ENCODE measurements at regions not wholly inside any gene's neighbourhood (a gene's known extent, or its start where the extent isn't known, plus 50 kb on each side); places are given as distances from the start of the nearest gene placed in this dataset.

DNA sequence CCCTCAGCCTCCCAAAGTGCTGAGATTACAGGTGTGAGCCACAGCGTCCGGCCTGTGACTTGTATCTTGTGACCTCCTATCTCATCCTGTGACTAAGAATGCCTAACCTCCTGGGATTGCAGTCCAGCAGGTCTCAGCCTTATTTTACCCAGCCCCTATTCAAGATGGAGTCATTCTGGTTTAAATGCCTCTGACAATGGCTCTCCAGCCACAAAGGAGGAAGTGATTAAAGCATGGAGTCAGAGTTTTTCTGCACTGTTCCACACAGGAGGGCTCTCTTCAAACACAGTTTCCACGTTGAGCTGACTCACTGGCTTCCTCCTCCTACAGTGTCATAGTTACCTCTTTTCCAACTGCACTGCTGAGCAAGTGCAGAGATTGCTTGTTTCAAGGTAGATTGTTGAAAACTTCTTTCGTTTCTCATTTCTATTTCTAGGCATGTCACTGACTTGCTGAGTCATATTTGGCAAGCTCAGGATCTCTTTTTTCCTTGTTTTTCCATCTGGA, 383.8 kb downstream of the PCNX1 start:
- no peak for DNase-seq

DNA sequence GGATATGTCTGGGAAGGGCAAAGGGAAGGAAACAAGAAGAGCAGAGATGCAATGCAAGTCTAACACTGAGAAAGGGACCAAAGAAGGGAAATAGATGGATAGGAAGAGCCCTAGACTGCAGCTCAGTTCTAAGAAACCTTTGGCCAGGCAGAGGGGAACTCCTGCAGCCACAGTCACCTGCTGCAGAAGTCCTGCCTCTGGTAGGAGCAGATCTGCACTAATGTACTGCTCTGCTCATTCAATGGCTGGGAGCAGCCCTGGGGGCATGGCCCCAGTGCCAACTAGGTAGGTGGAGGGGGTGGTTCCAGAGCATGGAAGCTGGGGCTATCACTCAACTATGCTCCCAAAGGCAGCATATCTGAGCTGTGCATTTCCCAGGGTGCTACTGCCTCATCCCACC, 388.9 kb downstream of the PCNX1 start:
- no peak for DNase-seq

DNA sequence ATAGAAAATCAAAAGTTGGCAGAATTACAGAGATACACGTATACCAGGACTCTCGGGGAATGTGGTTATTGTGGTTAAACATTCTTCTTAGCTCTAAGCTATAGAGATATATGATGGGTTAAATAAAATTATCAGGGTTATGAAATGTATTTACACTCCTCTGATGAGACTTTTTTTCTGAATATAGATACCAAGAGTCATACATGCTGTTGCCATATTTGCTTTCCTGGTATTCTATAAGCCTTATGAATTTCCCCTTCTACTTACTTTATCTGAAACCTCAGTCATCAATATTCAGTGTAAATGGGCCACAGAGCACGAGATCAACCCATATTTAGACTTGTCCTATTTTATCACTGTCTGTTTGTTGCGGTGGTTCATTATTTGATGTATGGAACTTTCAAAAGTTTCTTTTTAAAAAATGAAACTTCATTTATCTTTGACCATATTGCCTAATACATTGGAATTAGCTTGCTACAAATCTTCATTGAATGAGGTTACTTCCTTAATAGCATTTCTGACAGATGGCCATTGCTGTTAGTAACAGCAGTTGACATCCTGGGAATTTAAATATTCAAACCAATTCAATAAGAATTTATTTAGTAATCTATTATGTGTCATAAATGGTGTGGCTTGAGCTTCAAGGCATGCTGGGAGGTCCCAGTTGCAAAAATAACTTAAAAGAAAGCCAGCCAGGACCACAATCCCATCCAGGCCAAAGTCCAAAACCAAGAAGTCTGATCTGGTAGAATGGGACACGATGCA, 393.5 kb downstream of the PCNX1 start:
- DNase-seq, result no peak

DNA sequence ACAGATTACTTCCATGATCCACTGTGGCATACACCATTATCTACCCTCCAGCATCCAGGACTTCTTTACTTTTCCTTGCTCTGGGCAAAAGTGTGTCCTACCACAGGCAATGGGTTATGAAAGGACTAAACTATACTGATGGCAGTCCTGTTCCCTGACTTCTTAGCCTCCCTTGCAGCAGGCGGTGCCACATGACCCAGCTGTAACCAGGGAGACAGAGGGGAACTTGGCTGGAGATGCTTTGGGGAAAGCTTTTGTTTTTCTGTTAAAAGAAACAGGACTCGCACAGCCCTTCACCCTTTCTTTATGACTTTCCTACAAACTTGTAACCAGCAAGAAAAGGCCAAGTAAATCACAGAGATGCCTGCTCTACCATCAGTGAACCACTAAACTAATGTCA, 394.4 kb downstream of the PCNX1 start:
- no peak for DNase-seq

DNA sequence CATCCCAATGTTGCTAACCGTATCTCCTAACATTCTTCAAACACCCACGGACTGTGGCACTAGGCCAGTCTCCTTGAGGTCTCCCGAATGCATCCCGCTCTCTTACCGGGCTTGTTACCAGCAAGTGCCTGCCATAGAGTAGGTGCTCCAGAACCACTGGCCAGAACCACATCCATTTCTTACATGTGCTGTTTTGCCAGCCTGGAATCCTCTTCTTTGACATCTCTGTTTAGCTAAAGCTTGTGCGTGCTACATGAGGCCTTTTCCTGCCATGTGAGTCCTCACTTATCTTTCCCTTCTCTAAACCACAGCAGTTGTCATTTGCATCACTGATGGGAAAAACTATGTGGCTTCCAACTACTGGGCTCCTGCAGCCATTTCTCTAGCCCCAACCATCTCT, 397.4 kb downstream of the PCNX1 start:
- no peak for DNase-seq

DNA sequence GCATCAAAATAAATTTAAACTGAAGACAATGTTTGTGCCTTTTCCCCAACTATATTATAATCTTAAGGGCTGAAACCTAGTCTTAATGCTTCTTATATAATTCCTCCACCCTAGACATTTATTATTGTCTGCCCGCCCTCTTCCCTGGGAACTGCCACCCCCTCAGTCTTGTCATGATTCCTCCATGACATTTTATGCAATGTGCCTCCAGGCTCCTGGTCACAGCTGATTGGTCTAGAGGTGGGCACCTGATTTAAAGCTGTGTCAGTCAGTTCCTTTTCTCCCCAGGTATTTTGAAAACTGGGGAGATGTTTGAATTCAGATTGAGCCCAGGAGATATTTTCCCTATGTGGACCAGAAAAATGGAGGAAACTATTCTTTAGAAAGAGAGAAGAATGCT, 401.4 kb downstream of the PCNX1 start:
- DNase-seq, result no peak

DNA sequence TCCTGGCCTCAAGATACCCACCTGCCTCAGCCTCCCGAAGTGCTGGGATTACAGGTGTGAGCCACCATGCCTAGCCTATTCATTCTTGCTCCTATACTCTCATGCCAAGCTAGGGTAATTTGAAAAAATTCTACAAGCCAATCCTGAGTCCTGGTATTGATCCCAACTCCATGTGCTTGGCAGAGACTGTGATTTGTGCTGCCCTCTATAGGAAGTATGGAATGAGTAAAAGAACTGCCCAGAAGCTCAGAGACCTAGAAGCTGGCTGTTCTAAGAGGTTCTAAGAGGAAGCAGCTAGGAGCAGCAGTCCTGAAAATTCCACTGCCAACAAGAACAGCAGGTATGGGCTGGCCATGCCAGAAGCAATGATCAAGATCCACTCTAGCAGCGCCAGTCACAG, 402.5 kb downstream of the PCNX1 start:
- no peak for DNase-seq

DNA sequence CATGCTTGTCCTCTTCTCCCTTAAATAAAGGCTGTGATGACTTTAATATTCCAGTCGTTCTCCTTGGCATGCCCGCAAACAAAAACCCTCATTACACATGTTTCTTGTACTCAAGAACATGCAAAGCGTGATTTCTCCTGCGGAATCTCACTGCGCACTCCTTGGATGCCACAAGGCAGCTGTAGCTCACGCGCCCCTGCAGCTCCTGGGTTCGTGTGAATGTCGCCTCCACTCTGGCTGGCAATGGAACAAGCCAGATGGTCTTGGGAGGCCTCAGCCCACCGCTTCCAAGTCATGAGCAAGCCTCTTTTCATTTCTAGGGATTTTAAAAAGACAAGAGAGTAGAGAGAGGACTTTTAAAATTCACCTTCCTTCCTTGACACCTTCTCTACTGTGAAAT, 403.8 kb downstream of the PCNX1 start:
- no peak for DNase-seq

DNA sequence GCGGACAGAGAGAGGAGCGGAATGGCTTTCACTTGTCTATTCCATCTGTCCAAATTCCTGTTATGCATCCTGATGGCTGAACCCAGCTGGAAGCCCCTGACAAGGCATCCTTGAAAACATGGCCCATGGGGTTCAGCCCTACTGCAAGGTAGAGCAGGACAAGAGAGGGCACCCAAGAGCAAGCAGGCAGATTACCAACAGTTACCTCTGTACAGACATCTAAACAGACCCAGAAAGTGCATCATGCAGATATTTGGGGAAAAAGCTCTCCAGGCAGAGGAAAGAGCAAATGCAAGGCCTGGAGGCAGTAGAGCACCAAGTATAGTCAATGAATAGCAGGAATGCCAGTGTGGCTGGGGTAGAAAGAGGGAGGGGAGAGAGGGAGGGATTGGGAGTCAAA, 407.5 kb downstream of the PCNX1 start:
- no peak for DNase-seq

DNA sequence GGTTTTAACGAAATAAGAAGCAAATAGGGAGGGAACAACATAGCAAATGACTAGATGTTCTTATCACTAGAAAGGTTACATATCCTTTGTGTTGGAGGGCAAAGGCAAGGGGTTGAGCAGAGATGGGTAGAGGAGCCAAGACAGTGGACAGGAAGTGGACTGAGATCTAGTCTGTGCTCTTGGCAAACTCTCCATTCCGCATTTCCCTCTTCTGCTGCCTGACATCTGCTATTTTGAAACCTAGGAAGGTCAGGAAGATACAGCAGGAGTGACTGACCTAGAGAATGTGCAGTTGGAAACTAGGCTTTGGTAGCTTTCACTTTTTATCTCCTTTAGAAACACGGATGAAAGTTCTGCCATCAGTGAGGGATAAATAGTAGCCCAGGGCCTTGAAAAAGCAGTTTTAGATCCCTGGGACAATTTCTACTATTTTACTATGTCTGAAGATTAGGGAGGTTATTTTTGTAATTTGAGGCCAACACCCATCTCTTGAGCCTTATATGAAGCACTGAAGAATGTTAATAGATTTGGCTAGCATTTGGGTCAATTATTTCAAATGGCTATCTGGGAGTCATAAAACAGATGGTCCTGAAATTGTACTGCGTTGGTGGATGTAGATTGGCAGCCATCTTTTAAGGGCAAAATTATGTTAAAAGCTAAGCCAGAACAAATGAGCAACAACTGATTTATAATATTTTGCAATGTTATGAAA, 410.3 kb downstream of the PCNX1 start:
- DNase-seq, result no peak

DNA sequence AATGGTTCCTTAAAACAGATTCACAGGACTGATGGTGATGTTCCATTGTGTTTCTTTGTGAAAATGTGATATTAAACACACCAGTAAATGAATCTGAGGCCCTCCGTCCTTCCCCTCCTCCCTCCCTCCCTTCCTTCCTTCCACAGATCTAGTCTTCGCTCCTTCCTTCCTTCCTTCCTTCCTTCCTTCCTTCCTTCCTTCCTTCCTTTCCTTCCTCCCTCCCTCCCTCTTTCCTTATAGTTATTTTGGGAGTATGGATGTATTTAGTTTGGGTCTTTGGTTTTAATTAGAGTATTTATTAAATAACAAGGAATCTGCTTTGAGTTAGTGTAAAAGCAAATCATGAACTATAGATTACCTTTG, 410.8 kb downstream of the PCNX1 start:
- DNase-seq, result no peak

DNA sequence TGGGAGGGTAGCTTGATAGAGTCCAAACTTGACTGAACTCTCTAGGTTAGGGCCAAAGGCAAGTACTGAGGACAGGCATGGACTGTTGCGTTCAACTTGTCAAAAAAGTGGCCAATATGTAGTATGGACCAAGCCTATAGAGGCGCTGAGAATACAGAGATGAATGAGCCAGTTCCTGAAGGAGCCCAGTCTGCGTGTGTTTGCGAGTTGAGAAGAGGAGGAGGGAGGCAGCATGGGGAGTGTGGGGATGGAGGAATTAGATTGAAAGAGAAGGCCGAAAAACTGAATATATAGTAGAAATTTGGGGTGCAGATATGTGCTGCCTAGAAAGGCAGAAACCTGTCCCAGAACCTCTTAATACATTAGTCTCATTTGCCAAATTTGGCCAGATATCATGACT, 412.4 kb downstream of the PCNX1 start:
- DNase-seq, result no peak

DNA sequence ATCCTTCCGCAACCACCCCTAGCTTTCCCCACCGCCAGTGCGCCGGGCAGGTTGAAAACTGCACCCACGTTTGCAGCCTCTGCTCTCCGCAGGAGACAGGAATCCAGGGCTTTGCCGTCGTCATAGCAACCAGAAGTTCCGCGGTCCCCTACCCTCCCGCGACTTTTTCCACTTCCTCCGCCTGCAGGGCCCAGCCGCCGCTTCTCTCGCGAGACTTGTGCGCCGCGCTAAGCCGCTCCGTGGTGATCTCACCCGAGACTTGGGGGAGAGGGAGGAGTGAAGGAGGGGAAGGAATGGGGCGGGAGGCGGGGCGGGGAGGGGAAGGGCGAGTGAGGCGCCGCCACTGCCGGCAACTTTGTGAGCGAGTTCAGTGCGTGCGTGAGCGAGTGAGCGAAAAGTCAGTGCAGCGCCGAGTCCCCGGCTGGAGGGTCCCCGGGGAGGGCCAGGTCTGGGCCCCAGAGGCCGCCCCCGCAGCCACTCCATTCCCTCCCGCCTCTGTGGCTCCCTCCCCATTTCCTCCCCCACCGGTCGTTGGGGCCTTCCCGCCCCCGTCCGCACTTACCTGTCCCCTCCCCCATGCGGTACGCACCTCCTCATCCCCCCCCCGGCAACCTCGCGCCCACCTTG, 413.0 kb downstream of the PCNX1 start, which contains the start of gene SIPA1L1:
SIPA1L1 (plus strand) TSS at position 370 of the 627 bp plus-strand sequence.
- peak; percentile 95 to 96 for DNase-seq

DNA sequence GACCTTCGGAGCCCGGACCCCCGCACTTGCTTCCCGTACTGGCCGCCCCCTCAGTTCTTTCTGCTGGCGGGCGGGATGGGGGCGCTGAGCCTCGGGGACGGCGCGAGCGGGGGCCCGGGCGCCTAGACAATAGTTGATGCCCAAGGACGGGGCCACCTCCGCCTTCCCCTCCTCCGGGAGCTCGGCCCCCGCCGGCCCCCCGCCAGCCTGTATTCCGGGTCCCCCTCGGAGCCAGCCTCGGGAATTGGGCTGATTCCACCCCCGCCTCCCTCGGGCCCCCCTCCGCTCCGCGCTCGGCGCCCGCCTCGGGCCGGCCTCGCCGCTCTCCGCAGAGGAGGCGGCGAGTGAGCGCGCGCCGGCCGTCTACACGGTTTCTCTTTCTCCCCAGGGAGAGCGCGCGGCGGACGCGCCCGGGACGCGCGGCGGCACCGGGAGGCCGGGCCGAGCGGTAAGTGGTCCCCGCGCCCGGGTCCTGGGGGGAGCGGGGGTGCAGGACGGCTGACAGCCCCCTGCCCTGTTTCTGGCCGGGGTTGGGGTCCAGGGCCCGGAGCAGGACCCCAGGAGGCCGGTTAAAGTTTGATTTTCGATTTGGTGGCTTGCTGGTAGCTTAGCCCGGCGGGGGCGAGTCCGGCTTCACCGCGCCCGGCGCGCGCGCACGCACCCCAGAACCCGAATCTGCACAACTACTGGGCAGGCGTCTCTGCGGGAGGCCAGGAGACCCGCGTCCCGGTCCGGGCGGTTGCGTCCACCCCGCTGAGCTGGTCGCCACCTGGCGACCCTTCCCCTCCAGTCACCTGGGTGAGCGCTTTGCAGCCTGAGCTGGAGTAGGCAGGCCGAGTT, 413.7 kb downstream of the PCNX1 start:
- no peak for DNase-seq

DNA sequence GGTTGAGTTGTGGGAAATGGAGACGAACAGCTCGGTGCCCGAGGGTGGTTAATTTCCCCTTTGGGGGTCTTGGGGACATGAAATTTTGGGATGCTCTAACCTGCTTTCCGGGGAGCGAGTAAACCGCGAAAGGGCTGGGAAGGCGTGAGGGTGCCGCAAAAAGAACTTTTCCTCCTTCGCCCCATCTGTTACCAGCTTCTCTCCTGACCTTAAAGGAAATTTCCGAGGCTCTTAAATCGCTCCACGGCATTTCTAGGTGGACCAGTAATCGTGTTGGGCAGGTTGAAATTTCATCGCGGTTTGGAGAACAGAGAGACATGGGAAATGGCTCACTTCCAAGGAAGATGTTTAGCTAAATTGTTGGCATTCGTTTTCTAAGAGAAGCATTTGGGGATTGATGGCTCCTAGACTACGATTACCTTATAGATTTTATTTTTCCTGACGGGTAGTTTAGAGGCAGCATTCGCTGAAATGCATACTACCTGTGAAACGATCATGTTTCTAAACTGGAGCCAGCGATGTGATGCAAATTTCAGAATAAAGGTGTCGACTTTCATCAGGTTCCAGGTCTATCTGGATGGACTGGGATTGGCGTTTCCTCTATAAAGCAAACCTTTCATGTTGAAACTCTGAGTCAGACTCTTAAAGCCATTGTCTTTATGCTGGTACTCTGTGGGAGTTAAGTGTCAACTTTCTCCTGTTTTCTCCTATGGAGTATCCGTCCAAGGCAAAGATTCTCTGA, 414.5 kb downstream of the PCNX1 start:
- peak in 1 of 2 experiments; percentile 43 for DNase-seq

DNA sequence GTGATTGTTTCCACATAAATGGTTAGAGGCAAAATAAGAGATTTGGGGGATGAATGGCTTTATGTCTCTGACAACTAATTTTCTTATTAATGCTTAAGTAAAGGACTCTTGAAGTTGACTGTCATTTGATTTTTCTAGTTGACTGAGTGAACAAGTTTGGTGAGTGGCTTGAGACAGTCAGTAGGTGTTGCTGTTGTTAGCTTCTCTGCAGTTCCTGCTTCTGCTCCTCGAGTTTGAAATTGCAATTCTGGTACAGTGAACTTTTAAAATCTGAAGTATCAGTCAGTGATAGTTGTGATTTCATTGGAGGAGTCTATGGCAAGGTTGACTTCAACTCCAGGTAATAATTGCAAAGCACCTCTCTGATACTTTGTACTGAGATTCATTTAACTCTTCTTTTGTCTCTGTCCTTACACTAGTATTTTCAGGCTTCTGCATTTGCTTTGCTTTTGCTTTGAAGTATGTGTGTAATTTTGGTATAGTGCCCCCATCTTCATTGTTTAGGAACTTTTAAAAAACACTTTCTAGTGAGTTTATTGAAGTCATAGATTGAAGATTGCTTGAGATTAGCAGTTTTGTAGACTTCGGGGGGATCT, 415.5 kb downstream of the PCNX1 start:
- no peak for DNase-seq

DNA sequence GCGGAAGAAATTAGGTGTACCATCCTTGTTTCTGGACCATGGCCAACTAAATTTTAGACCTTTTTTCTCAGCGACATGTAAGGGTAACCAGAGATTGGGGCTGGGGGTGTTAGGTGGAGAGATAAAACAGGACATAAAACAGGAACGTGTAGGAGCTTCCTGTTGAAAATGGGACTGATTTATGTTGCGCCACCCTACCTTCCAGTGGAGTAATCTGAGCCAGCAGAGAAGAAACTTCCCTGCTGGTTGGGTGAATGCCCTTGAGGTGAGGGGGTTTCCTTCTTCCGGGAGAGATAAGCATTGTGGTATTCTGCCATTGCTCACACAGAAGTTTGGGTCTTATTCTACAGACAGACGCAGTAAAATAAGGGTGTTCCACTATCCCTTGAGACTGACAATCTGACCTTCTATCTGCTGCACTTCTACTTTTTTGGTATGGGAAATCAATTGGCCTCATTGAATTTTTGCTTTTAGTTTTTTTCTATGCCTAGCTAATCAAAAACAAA, 417.6 kb downstream of the PCNX1 start:
- DNase-seq, result no peak

DNA sequence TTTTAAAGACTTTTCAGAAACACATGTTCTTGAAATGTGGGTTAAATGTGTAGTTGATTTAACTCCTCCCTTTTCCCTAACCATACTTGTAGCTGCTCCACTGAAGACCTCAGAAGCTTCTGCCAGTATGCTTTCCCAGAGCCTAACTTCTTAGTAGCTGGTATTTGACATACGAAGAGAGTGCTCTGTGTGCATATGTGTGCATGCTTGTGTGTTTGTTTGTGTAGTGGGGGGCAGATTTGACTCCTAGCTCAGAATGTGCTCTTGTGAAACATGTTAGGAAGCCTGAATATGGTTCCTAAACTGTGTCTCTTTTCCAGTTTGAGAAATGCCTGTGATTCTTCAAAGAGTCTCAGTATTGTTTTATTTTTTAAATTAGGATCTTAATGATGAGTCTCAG, 420.4 kb downstream of the PCNX1 start:
- DNase-seq, result no peak

DNA sequence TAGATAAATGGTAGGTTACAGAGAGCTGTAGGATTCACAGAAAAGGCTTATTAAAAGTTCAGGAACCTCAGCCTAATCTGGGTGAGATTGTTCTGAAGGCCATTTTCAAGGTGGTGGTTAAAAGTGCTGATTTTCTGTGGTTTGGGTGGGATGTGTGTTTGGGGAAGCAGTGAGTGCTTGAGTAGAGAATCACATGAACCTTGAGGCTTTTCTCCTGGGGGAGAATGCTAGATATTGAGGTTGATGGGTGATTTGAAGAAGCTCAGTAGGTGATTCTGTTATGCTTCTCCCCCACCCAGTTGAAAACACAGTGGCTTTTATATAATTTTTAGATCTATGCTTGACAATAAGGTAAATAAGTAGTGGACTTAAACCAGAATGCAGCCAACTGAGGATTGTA, 420.9 kb downstream of the PCNX1 start:
- no peak for DNase-seq

DNA sequence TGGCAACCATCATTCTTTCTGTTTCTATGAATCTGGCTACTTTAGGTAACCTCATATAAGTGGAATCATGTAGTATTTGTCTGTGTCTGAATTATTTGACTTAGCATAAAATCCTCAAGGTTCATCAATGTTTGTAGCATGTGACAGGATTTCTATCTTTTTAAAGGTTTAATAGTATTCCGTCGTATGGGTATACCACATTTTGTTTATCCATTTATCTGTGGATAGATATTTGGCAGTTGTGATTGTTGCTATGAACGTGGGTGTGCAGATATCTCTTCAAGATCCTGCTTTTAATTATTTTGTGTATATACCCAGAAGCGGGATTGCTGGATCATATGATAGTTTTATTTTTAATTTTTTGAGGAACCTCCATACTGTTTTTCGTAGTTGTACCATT, 421.7 kb downstream of the PCNX1 start:
- DNase-seq, result no peak

DNA sequence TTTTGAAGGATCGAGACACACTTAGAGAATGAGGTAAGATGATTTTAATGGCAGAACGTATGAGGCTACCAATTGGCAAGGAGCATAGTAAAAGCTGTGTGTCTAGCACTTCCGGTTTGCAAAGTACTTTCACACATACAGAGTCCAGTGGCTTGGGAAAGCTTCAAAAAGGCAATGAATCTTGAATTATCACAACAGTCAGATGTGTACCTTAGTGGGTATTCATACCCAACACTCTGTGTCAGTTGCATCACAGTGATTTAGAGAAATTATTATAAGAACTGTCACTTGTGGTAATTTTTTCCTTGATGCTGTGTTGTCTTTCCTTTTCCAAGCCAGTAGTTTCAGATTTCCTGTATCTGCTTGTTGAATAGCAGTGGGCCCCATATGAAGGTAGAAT, 424.1 kb downstream of the PCNX1 start:
- no peak for DNase-seq

DNA sequence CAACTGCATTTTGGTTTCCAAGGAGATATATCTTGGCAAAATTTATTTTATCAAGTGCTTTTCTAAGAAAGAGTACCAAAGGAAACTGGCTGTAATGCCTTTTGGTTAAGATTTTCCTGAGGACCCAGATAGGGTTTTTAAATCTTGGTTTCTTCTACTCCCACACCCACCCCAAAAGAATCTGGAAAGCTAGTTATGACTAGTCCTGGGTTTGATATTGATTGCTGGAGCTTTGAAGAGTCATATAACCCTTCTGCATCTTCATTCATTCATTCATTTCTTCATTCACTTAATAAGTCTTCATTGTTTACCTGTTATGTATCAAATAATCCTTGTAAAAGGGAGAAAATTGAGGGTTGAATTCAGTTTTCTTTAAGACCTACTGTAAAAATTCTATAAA, 425.2 kb downstream of the PCNX1 start:
- no peak for DNase-seq
